CD4-positive, CD25-positive, alpha-beta regulatory T cell (primary cell): ENCODE measurements at regions not wholly inside any gene's neighbourhood (a gene's known extent, or its start where the extent isn't known, plus 50 kb on each side); places are given as distances from the start of the nearest gene placed in this dataset.
A peak's percentile ranks its signal among the peaks of the same experiment; 100 is the strongest.

ENCODE experiments used
- ATAC-seq, 2 donors: fragments of 150-1000 bp; cut with Tn5 transposase; one replicate each; pipeline ENCODE4 v1.10.0; 2021; ENCODE audit warnings: low read depth in 2 of 2, moderate number of reproducible peaks in 2 of 2, moderate library complexity in 1 of 2
- DNase-seq, 3 donors: peaks; one replicate each; pipeline versions ENCODE4 v3.0.0 to v3.0.0-alpha.2; 2012 to 2022; ENCODE audit warnings: mixed read lengths in 1 of 3
- H3K27ac ChIP-seq: one replicate; pipeline ENCODE4 v1.7.0; 2013; ENCODE audit warnings: mild to moderate bottlenecking, low read length; ENCODE audit not compliant: insufficient read depth, poor library complexity, severe bottlenecking
- H3K27me3 ChIP-seq: one replicate; pipeline ENCODE4 v1.7.0; 2013; ENCODE audit warnings: low read length; ENCODE audit not compliant: control insufficient read depth, insufficient read depth
- H3K36me3 ChIP-seq: one replicate; pipeline ENCODE4 v1.7.0; 2013; ENCODE audit warnings: mild to moderate bottlenecking, low read length, moderate library complexity; ENCODE audit not compliant: control insufficient read depth, insufficient read depth
- H3K4me1 ChIP-seq: 2 replicates; pipeline ENCODE4 v1.7.0; 2013; ENCODE audit warnings: mild to moderate bottlenecking, low read length; ENCODE audit not compliant: insufficient read depth, control insufficient read depth, poor library complexity, severe bottlenecking
- H3K4me3 ChIP-seq: one replicate; pipeline ENCODE4 v1.7.0; 2013; ENCODE audit warnings: low read depth, mild to moderate bottlenecking, low read length, moderate library complexity
- H3K9me3 ChIP-seq, 2 experiments: 1 replicate in 1 of 2; 2 replicates in 1 of 2; pipeline ENCODE4 v1.7.0; 2013; ENCODE audit warnings: low read length in 2 of 2, mild to moderate bottlenecking in 1 of 2, moderate library complexity in 1 of 2; ENCODE audit not compliant: control insufficient read depth in 2 of 2
- H3K27ac Mint-ChIP-seq, 3 donors: one replicate each; pipeline ENCODE4 v1.8.0; 2020 to 2022; ENCODE audit warnings: mild to moderate bottlenecking in 3 of 3, mixed read lengths in 3 of 3, moderate library complexity in 2 of 3
- H3K27me3 Mint-ChIP-seq: one replicate; pipeline ENCODE4 v1.8.0; 2022; ENCODE audit warnings: mild to moderate bottlenecking, mixed read lengths
- H3K36me3 Mint-ChIP-seq: one replicate; pipeline ENCODE4 v1.8.0; 2020; ENCODE audit warnings: mixed read lengths
- H3K4me1 Mint-ChIP-seq, 4 donors: one replicate each; pipeline ENCODE4 v1.8.0; 2020 to 2022; ENCODE audit warnings: mixed read lengths in 4 of 4, mild to moderate bottlenecking in 1 of 4
- H3K4me3 Mint-ChIP-seq, 4 donors: one replicate each; pipeline ENCODE4 v1.8.0; 2020 to 2022; ENCODE audit warnings: mild to moderate bottlenecking in 4 of 4, mixed read lengths in 4 of 4, moderate library complexity in 3 of 4
- H3K9me3 Mint-ChIP-seq, 7 donors: one replicate each; pipeline ENCODE4 v1.8.0; 2020 to 2022; ENCODE audit warnings: mixed read lengths in 7 of 7, mild to moderate bottlenecking in 3 of 7, moderate library complexity in 2 of 7

DNA sequence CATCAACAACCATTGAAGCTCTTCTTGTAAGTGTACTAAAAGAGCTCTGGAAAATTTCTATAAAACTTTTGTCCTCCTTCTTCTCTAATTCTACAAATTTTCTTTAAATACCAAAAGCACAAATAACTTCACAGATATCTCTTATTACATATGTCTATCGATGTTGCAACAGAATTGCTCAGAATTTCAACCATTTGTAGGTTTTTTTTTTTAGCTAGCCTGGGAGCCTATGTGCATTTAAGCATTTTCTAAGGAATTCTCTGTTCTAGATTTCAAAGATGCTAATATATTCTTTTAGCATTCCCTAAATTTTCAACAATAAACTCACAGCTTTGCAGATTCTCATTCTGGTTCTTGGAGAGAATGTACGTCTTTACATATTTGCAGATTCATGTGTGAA lies 774.3 kb upstream of the NR2F2 start:
- Mint-ChIP-seq H3K27ac (no peak overlapping the region), H3K4me1 (no peaks in the 10 kb centered on the region), H3K36me3 (no peaks in the 10 kb centered on the region), H3K4me3 (no peak overlapping the region), H3K27me3 (peaks cover 5% of the 10 kb centered on the region), H3K9me3 (no peaks in the 10 kb centered on the region)
- Histone ChIP-seq H3K27me3 (no peaks in the 10 kb centered on the region), H3K4me1 (no peaks in the 10 kb centered on the region), H3K36me3 (no peaks in the 10 kb centered on the region), H3K9me3 (no peaks in the 10 kb centered on the region), H3K4me3 (no peak overlapping the region), H3K27ac (no peak overlapping the region)
- DNase-seq (no peak), ATAC-seq (no peak)

- no peak overlapping the region for H3K27ac ChIP-seq
- H3K4me1 ChIP-seq, result no peaks in the 10 kb centered on the region
- no peak overlapping the region for H3K27ac Mint-ChIP-seq
- H3K4me1 Mint-ChIP-seq, result no peaks in the 10 kb centered on the region
- peaks cover 4% of the 10 kb centered on the region for H3K36me3 Mint-ChIP-seq
- H3K27me3 ChIP-seq, result no peaks in the 10 kb centered on the region
- no peaks in the 10 kb centered on the region for H3K9me3 ChIP-seq
- no peaks in the 10 kb centered on the region for H3K36me3 ChIP-seq
- ATAC-seq (no peak), DNase-seq (no peak)
- peaks cover 0 to 2% (median 0%) of the 10 kb centered on the region in 7 donors for H3K9me3 Mint-ChIP-seq
- no peak overlapping the region for H3K4me3 Mint-ChIP-seq
- H3K4me3 ChIP-seq, result no peak overlapping the region
- peaks cover 5% of the 10 kb centered on the region for H3K27me3 Mint-ChIP-seq
Observed at GRCh38 chr15:95556866-95557225, 773.7 kb upstream of the NR2F2 start.

DNA sequence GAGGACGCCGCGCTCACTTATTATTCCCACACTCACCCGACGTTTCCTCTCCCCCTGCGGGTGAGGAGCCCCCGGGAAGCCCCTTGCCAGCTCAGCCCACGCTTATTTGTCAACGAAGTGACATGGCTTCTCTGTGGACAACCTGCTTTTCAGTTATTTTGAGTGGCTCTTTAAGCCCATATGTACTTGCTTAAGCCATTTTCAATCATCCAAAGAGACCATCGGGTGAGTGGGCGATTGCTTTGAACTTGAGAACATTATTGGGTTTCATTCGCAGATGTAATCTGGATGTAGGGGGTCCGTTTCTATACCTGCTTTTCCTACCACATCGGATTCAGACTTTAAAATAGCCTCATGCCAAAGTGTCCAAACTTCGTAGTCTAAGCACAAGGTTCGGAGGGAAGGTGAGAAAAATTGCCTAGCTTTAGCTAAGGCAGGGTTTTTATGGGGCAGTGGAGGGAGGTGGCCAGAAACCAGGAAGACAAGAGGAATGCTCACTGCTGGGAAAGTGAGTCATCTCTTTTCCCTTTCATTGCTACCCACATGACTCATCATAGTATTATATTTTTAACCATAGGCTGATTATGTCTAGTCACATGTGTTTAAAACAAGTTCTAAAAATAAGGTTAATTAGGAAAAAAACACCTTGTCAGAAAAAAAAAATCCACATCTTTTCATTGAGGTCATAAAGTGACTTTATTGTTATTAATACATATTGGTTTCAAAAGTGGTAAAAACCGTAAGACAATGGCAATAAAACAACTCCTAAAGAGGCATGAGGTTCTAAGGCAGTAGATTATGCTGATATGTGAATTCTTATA lies 773.1 kb upstream of the NR2F2 start:
- ATAC-seq (no peak), DNase-seq (no peak)
- Mint-ChIP-seq H3K9me3 (peaks cover 0 to 2% (median 0%) of the 10 kb centered on the region in 7 donors), H3K36me3 (peaks cover 4% of the 10 kb centered on the region), H3K4me3 (no peak overlapping the region), H3K27ac (no peak overlapping the region), H3K27me3 (peaks cover 5% of the 10 kb centered on the region), H3K4me1 (no peaks in the 10 kb centered on the region)
- Histone ChIP-seq H3K27me3 (no peaks in the 10 kb centered on the region), H3K9me3 (no peaks in the 10 kb centered on the region), H3K36me3 (no peaks in the 10 kb centered on the region), H3K4me1 (no peaks in the 10 kb centered on the region), H3K4me3 (no peak overlapping the region), H3K27ac (no peak overlapping the region)

DNA sequence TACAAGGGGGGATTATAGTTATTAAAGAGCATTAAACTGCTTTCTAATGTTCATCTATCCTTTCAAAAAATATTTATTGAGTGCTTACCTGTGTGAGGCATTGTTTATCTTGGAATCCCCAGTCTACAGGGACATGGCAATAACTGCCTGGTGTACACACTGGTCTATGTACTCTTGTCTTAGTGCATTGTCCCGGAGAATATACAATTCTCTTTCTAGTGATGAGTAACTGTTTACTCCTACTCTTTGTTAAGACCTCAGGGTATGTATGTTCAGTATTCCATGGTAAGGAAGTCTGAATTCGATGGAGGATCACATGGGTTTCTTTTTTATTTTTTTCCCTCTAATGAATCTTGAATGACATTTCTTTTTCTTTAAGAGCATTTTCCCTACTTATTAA lies 772.4 kb upstream of the NR2F2 start:
- Mint-ChIP-seq H3K27ac (no peak overlapping the region), H3K27me3 (peaks cover 5% of the 10 kb centered on the region), H3K4me3 (no peak overlapping the region), H3K9me3 (peaks cover 0 to 2% (median 0%) of the 10 kb centered on the region in 7 donors), H3K36me3 (peaks cover 4% of the 10 kb centered on the region), H3K4me1 (no peaks in the 10 kb centered on the region)
- no peak overlapping the region for H3K27ac ChIP-seq
- no peaks in the 10 kb centered on the region for H3K4me1 ChIP-seq
- no peaks in the 10 kb centered on the region for H3K27me3 ChIP-seq
- no peaks in the 10 kb centered on the region for H3K36me3 ChIP-seq
- H3K9me3 ChIP-seq, result no peaks in the 10 kb centered on the region
- no peak for DNase-seq
- no peak for ATAC-seq
- H3K4me3 ChIP-seq, result no peak overlapping the region

DNA sequence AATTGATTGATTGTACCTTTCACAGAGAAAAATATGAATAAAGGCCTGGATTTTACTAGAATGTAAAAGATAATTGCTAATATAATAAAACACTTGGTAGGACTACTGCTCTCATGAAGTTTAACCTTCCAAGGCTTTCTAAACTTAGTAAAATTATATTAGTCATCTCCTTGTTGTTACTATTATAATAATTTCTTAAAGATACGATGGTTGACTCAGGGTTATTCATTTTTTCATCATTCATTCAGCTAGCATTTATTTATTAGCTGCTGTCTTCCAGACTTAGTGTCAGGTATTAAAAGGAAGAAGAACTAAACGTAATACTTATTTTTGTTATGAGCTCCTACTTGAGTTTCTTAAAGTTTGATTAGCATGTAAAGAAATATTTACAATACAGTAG lies 771.6 kb upstream of the NR2F2 start:
- H3K27me3 Mint-ChIP-seq, result peaks cover 5% of the 10 kb centered on the region
- DNase-seq, result no peak
- Histone ChIP-seq H3K27me3 (no peaks in the 10 kb centered on the region), H3K9me3 (no peaks in the 10 kb centered on the region), H3K36me3 (no peaks in the 10 kb centered on the region), H3K27ac (no peak overlapping the region), H3K4me1 (no peaks in the 10 kb centered on the region), H3K4me3 (no peak overlapping the region)
- no peak overlapping the region for H3K27ac Mint-ChIP-seq
- H3K36me3 Mint-ChIP-seq, result peaks cover 4% of the 10 kb centered on the region
- H3K9me3 Mint-ChIP-seq, result peaks cover 0 to 2% (median 0%) of the 10 kb centered on the region in 7 donors
- no peaks in the 10 kb centered on the region for H3K4me1 Mint-ChIP-seq
- H3K4me3 Mint-ChIP-seq, result no peak overlapping the region
- ATAC-seq, result no peak

DNA sequence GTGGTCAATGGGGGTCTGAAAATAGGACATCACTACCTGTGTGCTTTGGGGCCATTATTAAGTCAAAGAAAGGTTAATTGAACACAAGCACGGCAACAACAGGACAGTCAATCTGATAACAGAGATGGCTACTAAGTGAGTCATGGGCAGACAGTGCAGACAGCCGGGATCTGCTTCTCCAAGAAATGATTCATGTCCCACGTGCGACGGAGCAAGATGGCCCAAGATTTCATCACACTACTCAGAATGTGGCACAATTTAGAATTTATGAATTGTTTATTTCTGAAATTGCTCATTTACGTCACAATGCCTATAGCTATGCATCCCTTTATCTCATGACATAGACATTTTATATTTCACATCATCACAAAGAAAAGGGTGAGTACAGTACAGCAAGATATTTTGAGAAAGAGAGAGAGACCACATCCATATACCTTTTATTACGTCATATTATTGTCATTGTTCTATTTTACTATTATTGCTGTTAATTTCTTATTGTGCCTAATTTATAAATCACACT lies 770.6 kb upstream of the NR2F2 start:
- Histone ChIP-seq H3K27ac (no peak overlapping the region), H3K4me1 (no peaks in the 10 kb centered on the region), H3K9me3 (no peaks in the 10 kb centered on the region), H3K4me3 (no peak overlapping the region), H3K27me3 (no peaks in the 10 kb centered on the region), H3K36me3 (no peaks in the 10 kb centered on the region)
- Mint-ChIP-seq H3K9me3 (peaks cover 0 to 2% (median 0%) of the 10 kb centered on the region in 7 donors), H3K27me3 (peaks cover 5% of the 10 kb centered on the region), H3K4me1 (no peaks in the 10 kb centered on the region), H3K36me3 (peaks cover 4% of the 10 kb centered on the region), H3K4me3 (no peak overlapping the region), H3K27ac (no peak overlapping the region)
- no peak for DNase-seq
- no peak for ATAC-seq

GRCh38 chr15:95561463-95561862 lies 769.0 kb upstream of the NR2F2 start:
- Histone ChIP-seq H3K27me3 (no peaks in the 10 kb centered on the region), H3K4me3 (no peak overlapping the region), H3K36me3 (no peaks in the 10 kb centered on the region), H3K9me3 (no peaks in the 10 kb centered on the region), H3K4me1 (no peaks in the 10 kb centered on the region), H3K27ac (no peak overlapping the region)
- ATAC-seq, result no peak
- Mint-ChIP-seq H3K4me3 (no peak overlapping the region), H3K27ac (peak overlapping the region in 1 of 3 donors; percentile 16), H3K4me1 (no peaks in the 10 kb centered on the region), H3K9me3 (peaks cover 0 to 2% (median 0%) of the 10 kb centered on the region in 7 donors), H3K27me3 (peaks cover under 1% of the 10 kb centered on the region), H3K36me3 (peaks cover 4% of the 10 kb centered on the region)
- DNase-seq, result no peak

- Mint-ChIP-seq H3K27me3 (no peaks in the 10 kb centered on the region), H3K4me1 (no peaks in the 10 kb centered on the region), H3K36me3 (peaks cover 4% of the 10 kb centered on the region), H3K9me3 (peaks cover 0 to 5% (median 1%) of the 10 kb centered on the region in 7 donors), H3K4me3 (no peak overlapping the region), H3K27ac (no peak overlapping the region)
- Histone ChIP-seq H3K27ac (no peak overlapping the region), H3K9me3 (no peaks in the 10 kb centered on the region), H3K4me1 (no peaks in the 10 kb centered on the region), H3K4me3 (no peak overlapping the region), H3K27me3 (no peaks in the 10 kb centered on the region), H3K36me3 (no peaks in the 10 kb centered on the region)
- no peak for ATAC-seq
- DNase-seq, result no peak
Observed at GRCh38 chr15:95563634-95564033, 766.9 kb upstream of the NR2F2 start.
